HCT116 (cell line): ENCODE measurements at regions not wholly inside any gene's neighbourhood (a gene's known extent, or its start where the extent isn't known, plus 50 kb on each side); places are given as distances from the start of the nearest gene placed in this dataset.

ENCODE experiments used
- ATAC-seq: fragments of 200-7000 bp; cut with Tn5 transposase; 2 replicates; pipeline ENCODE4 v1.9.1; 2020; ENCODE audit warnings: mild to moderate bottlenecking, moderate library complexity
- BruUV-seq: library from RNA; stranded (reverse); fragments of 400-500 nt; replicated peaks from 2 replicates; lab custom pipeline; 2021; lab: Mats Ljungman, UMichigan
- CTCF ChIA-PET: fragments of 300-600 bp; sonication (Branson Sonifier 250); formaldehyde crosslinking; loops from one replicate; lab custom pipeline; 2021; ENCODE audit warnings: antibody characterized with exemption; lab: Charles Lee
- POLR2A ChIA-PET: fragments of 300-600, 350-600 bp; sonication (Branson Sonifier 250); formaldehyde crosslinking; loops from one replicate; lab custom pipeline; 2021; ENCODE audit warnings: antibody characterized with exemption; lab: Charles Lee
- RAD21 ChIA-PET, 2 experiments: fragments of 300-600 bp; sonication (Branson Sonifier 250); formaldehyde crosslinking; loops; one replicate each; lab custom pipeline; 2023; ENCODE audit warnings: low total read pairs in 2 of 2; ENCODE audit not compliant: uncharacterized antibody in 2 of 2, unreplicated experiment in 2 of 2, low non-redundant PET in 1 of 2; lab: Charles Lee
- DNase-seq: peaks from one replicate; pipeline ENCODE4 v3.0.0-alpha.2; 2010; ENCODE audit warnings: low read depth, low spot score
- H2AFZ ChIP-seq: fragments of 200-600 bp; shearing (Covaris generic), sonication (generic); 2 replicates; pipeline ENCODE4 v1.6.1; 2017; ENCODE audit warnings: low read depth, mixed run types, mixed read lengths, antibody characterized with exemption, low read length; ENCODE audit not compliant: poor library complexity, severe bottlenecking
- H3K27ac ChIP-seq: 2 replicates; pipeline ENCODE4 v1.5.1; 2012; ENCODE audit warnings: low read depth, low read length
- H3K27me3 ChIP-seq: fragments of 200-600 bp; sonication (generic); 2 replicates; pipeline ENCODE4 v1.6.1; 2016; ENCODE audit warnings: mixed run types, low read length, mixed read lengths; ENCODE audit not compliant: insufficient read depth
- H3K36me3 ChIP-seq, 2 experiments: fragments of 200-500 bp in 1 of 2; fragments of 200-600 bp in 1 of 2; sonication (Bioruptor generic) in 1 of 2; sonication (generic) in 1 of 2; 2 replicates each; pipeline versions ENCODE4 v1.5.1 to v1.6.1; 2014 to 2016; ENCODE audit warnings: low read length in 2 of 2, inconsistent platforms in 1 of 2, mixed read lengths in 1 of 2, mixed run types in 1 of 2; ENCODE audit not compliant: insufficient read depth in 2 of 2, control insufficient read depth in 1 of 2
- H3K4me1 ChIP-seq, 2 experiments: fragments of 200-600 bp in 1 of 2; sonication (generic) in 1 of 2; 2 replicates each; pipeline versions ENCODE4 v1.5.1 to v1.6.1; 2012 to 2017; ENCODE audit warnings: low read length in 2 of 2, inconsistent platforms in 1 of 2, mild to moderate bottlenecking in 1 of 2, mixed read lengths in 1 of 2, mixed run types in 1 of 2, moderate library complexity in 1 of 2; ENCODE audit not compliant: insufficient read depth in 2 of 2, control insufficient read depth in 1 of 2
- H3K4me2 ChIP-seq: fragments of 200-600 bp; sonication (generic); 2 replicates; pipeline ENCODE4 v1.6.1; 2017; ENCODE audit warnings: mixed run types, low read length, mixed read lengths
- H3K4me3 ChIP-seq, 2 experiments: fragments of 200-600 bp in 1 of 2; sonication (generic) in 1 of 2; replicated peaks in 1 of 2; 2 replicates each; pipeline ENCODE4 v1.5.1; 2011 to 2016; ENCODE audit warnings: low read length in 2 of 2, control low read depth in 1 of 2, low read depth in 1 of 2, mild to moderate bottlenecking in 1 of 2, mixed read lengths in 1 of 2, mixed run types in 1 of 2
- H3K79me2 ChIP-seq: fragments of 200-600 bp; sonication (generic); 2 replicates; pipeline ENCODE4 v1.6.1; 2017; ENCODE audit warnings: mild to moderate bottlenecking, mixed run types, low read length, moderate library complexity, mixed read lengths; ENCODE audit not compliant: insufficient read depth
- H3K9ac ChIP-seq: fragments of 200-600 bp; sonication (generic); 2 replicates; pipeline ENCODE4 v1.6.1; 2016; ENCODE audit warnings: low read length, mixed read lengths
- H3K9me2 ChIP-seq: fragments of 200-600 bp; sonication (generic), shearing (Covaris generic); 2 replicates; pipeline ENCODE4 v1.6.1; 2017; ENCODE audit warnings: mixed run types, mild to moderate bottlenecking, moderate library complexity; ENCODE audit not compliant: insufficient read depth
- H3K9me3 ChIP-seq, 2 experiments: fragments of 200-500 bp in 1 of 2; fragments of 200-600 bp in 1 of 2; sonication (Bioruptor generic) in 1 of 2; sonication (generic) in 1 of 2; 2 replicates each; pipeline ENCODE4 v1.6.1; 2014 to 2017; ENCODE audit warnings: low read length in 2 of 2, mixed read lengths in 2 of 2, inconsistent platforms in 1 of 2, low read depth in 1 of 2, mild to moderate bottlenecking in 1 of 2, mixed run types in 1 of 2, moderate library complexity in 1 of 2; ENCODE audit not compliant: control insufficient read depth in 1 of 2, insufficient read depth in 1 of 2
- H4K20me1 ChIP-seq: fragments of 200-600 bp; sonication (generic), shearing (Covaris generic); 2 replicates; pipeline ENCODE4 v1.6.1; 2017; ENCODE audit warnings: mixed run types, mild to moderate bottlenecking, moderate library complexity; ENCODE audit not compliant: insufficient read depth
- CEBPB ChIP-seq: IDR thresholded peaks from 2 replicates; pipeline ENCODE4 v1.6.1; 2012; ENCODE audit warnings: low read depth
- EGR1 ChIP-seq: IDR thresholded peaks from 2 replicates; pipeline ENCODE4 v1.6.1; 2012; ENCODE audit warnings: low read depth
- ELF1 ChIP-seq: IDR thresholded peaks from 2 replicates; pipeline ENCODE4 v1.6.1; 2012; ENCODE audit warnings: low read depth, borderline replicate concordance
- EZH2 ChIP-seq: fragments of 200-600 bp; sonication (generic); IDR thresholded peaks from 2 replicates; pipeline ENCODE4 v1.6.1; 2017; ENCODE audit warnings: antibody characterized with exemption, mixed run types
- EZH2phosphoT487 ChIP-seq: fragments of 200-600 bp; IDR thresholded peaks from 2 replicates; pipeline ENCODE4 v1.6.1; 2018; ENCODE audit warnings: antibody characterized with exemption, borderline replicate concordance
- FOSL1 ChIP-seq: IDR thresholded peaks from 2 replicates; pipeline ENCODE4 v1.6.1; 2012; ENCODE audit warnings: low read depth
- JUND ChIP-seq: IDR thresholded peaks from 2 replicates; pipeline ENCODE4 v1.6.1; 2012
- RAD21 ChIP-seq: IDR thresholded peaks from 2 replicates; pipeline ENCODE4 v1.6.1; 2012; ENCODE audit warnings: low read depth, mild to moderate bottlenecking
- SIN3A ChIP-seq: IDR thresholded peaks from 2 replicates; pipeline ENCODE4 v1.6.1; 2012; ENCODE audit warnings: low read depth
- SP1 ChIP-seq: IDR thresholded peaks from 2 replicates; pipeline ENCODE4 v1.6.1; 2012; ENCODE audit warnings: low read depth
- SRF ChIP-seq: IDR thresholded peaks from 2 replicates; pipeline ENCODE4 v1.6.1; 2012; ENCODE audit warnings: low read depth
- TCF7L2 ChIP-seq: IDR thresholded peaks from 2 replicates; pipeline ENCODE4 v1.7.0; 2011; ENCODE audit warnings: borderline replicate concordance, inconsistent platforms; ENCODE audit not compliant: insufficient read depth, insufficient read length; ENCODE audit errors: extremely low read depth
- ZFX ChIP-seq: fragments of 450-650 bp; IDR thresholded peaks from 2 replicates; pipeline ENCODE4 v1.6.1; 2017
- ZNF274 ChIP-seq: fragments of 200-500 bp; sonication (Bioruptor generic); IDR thresholded peaks from 2 replicates; pipeline ENCODE4 v1.6.1; 2014; ENCODE audit warnings: mild to moderate bottlenecking, low read depth, low read length, inconsistent platforms
- intact Hi-C: fragments of 100-400 bp; cut with micrococcal nuclease; formaldehyde crosslinking; loops from 2 replicates; pipeline ENCODE4 v1.10.0; 2022
- TF ChIP-seq, protein P1 (sequence below): IDR thresholded peaks from 2 replicates; pipeline ENCODE4 v1.6.1; 2011; ENCODE audit warnings: mild to moderate bottlenecking, low read length, moderate library complexity; ENCODE audit not compliant: insufficient replicate concordance; ENCODE audit errors: extremely low read depth
- TF ChIP-seq, protein P2 (sequence below): IDR thresholded peaks from 2 replicates; pipeline ENCODE4 v1.6.1; 2012
- TF ChIP-seq, protein P3 (sequence below): IDR thresholded peaks from 2 replicates; pipeline ENCODE4 v1.6.1; 2012
- TF ChIP-seq, protein P4 (sequence below), 3 experiments: fragments of 200-600 bp in 1 of 3; sonication (generic) in 1 of 3; IDR thresholded peaks in 2 of 3; conservative IDR thresholded peaks in 1 of 3; 2 replicates each; pipeline ENCODE4 v1.5.1; 2012 to 2017; ENCODE audit warnings: low read depth in 2 of 3, low read length in 2 of 3, antibody characterized with exemption in 1 of 3, borderline replicate concordance in 1 of 3, control low read depth in 1 of 3, mild to moderate bottlenecking in 1 of 3, mixed read lengths in 1 of 3, mixed run types in 1 of 3, moderate library complexity in 1 of 3; ENCODE audit not compliant: insufficient read depth in 1 of 3

DNA sequence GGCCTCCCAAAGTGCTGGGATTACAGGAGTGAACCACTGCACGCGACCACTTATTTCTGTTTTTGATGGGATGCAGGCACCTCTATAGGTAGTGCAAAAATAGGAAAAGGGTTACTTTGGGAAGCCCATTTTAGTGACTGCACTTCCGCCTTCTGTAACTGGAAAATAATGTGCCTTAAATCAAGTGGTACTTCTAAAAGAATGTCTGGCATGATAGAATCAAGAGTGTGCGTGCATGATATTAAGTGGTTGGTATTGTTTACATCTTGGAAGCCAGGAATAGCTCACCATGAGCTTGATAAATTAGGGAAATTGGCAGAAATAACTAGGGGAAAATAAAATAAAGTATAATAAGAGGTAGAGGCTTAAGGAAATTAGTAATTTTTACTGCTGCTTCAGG lies 1067.0 kb downstream of the ADGRL2 start:
- no TSS peak for BruUV-seq
- CTCF ChIA-PET, result no interaction called here

More for the DNA sequence above, 1067.0 kb downstream of the ADGRL2 start:
- TF ChIP-seq JUND, result no peak
- no peak for TF ChIP-seq RAD21
- TF ChIP-seq, protein P1, sequence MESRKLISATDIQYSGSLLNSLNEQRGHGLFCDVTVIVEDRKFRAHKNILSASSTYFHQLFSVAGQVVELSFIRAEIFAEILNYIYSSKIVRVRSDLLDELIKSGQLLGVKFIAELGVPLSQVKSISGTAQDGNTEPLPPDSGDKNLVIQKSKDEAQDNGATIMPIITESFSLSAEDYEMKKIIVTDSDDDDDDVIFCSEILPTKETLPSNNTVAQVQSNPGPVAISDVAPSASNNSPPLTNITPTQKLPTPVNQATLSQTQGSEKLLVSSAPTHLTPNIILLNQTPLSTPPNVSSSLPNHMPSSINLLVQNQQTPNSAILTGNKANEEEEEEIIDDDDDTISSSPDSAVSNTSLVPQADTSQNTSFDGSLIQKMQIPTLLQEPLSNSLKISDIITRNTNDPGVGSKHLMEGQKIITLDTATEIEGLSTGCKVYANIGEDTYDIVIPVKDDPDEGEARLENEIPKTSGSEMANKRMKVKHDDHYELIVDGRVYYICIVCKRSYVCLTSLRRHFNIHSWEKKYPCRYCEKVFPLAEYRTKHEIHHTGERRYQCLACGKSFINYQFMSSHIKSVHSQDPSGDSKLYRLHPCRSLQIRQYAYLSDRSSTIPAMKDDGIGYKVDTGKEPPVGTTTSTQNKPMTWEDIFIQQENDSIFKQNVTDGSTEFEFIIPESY, result no peak
- no peak for TF ChIP-seq ZNF274
- no peak for TF ChIP-seq FOSL1
- no peak for TF ChIP-seq EZH2phosphoT487
- TF ChIP-seq ZFX, result no peak
- TF ChIP-seq, protein P2, sequence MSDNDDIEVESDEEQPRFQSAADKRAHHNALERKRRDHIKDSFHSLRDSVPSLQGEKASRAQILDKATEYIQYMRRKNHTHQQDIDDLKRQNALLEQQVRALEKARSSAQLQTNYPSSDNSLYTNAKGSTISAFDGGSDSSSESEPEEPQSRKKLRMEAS, result no peak
- no peak for TF ChIP-seq SIN3A
- no peak for TF ChIP-seq ELF1
- no peak for TF ChIP-seq SRF
- no peak for TF ChIP-seq SP1
- TF ChIP-seq CEBPB, result no peak
- no peak for TF ChIP-seq EGR1
- TF ChIP-seq, protein P3, sequence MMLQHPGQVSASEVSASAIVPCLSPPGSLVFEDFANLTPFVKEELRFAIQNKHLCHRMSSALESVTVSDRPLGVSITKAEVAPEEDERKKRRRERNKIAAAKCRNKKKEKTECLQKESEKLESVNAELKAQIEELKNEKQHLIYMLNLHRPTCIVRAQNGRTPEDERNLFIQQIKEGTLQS, result no peak
- no peak for TF ChIP-seq TCF7L2
- TF ChIP-seq, protein P4, sequence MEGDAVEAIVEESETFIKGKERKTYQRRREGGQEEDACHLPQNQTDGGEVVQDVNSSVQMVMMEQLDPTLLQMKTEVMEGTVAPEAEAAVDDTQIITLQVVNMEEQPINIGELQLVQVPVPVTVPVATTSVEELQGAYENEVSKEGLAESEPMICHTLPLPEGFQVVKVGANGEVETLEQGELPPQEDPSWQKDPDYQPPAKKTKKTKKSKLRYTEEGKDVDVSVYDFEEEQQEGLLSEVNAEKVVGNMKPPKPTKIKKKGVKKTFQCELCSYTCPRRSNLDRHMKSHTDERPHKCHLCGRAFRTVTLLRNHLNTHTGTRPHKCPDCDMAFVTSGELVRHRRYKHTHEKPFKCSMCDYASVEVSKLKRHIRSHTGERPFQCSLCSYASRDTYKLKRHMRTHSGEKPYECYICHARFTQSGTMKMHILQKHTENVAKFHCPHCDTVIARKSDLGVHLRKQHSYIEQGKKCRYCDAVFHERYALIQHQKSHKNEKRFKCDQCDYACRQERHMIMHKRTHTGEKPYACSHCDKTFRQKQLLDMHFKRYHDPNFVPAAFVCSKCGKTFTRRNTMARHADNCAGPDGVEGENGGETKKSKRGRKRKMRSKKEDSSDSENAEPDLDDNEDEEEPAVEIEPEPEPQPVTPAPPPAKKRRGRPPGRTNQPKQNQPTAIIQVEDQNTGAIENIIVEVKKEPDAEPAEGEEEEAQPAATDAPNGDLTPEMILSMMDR (IDR thresholded peaks at IDR 0.05 in 2 of 3, conservative IDR thresholded peaks at IDR 0.05 in 1 of 3; ENCODE audit: borderline replicate concordance in 1 of 3, insufficient read depth in 1 of 3, low read depth in 2 of 3, low read length in 2 of 3), result no peak
- no peak for TF ChIP-seq EZH2
- DNase-seq (no peak), ATAC-seq (no peak)
- RAD21 ChIA-PET, result no interaction called here
- no peaks in the 10 kb centered on the region for H3K4me1 ChIP-seq
- H3K9me3 ChIP-seq, result peaks cover 0 to 3% of the 10 kb centered on the region in 2 experiments; a peak in 1 of 4 replicates
- H2AFZ ChIP-seq, result no peak overlapping the region
- H3K4me3 ChIP-seq, result no peak overlapping the region
- intact Hi-C loops, result no loop called here
- H3K79me2 ChIP-seq, result no peaks in the 10 kb centered on the region
- no peaks in the 10 kb centered on the region for H3K36me3 ChIP-seq
- POLR2A ChIA-PET, result no interaction called here
- no peak overlapping the region for H3K27ac ChIP-seq
- H3K4me2 ChIP-seq, result no peak overlapping the region
- H4K20me1 ChIP-seq, result no peaks in the 10 kb centered on the region
- no peak overlapping the region for H3K9ac ChIP-seq
- H3K27me3 ChIP-seq, result no peaks in the 10 kb centered on the region
- no peaks in the 10 kb centered on the region for H3K9me2 ChIP-seq
